Frontal cortex (tissue), 3 donors: ENCODE measurements at regions not wholly inside any gene's neighbourhood (a gene's known extent, or its start where the extent isn't known, plus 50 kb on each side); places are given as distances from the start of the nearest gene placed in this dataset.
"Not testable (repeated sequence)": the region's sequence is repeated elsewhere in the genome, so short reads cannot be mapped to it uniquely, and the experiment has no call there.

Experiments
- DNase-seq, 2 donors: peaks; one replicate each; pipeline ENCODE4 v3.0.0; 2012; ENCODE audit warnings: low spot score in 2 of 2
- FAIRE-seq: peaks from 2 replicates; lab custom pipeline; 2012; peaks lifted over from hg19 to GRCh38; lab: Jason Lieb, UNC
- donor health status: control.
- donor health status: control.
- donor health status: control.

DNA sequence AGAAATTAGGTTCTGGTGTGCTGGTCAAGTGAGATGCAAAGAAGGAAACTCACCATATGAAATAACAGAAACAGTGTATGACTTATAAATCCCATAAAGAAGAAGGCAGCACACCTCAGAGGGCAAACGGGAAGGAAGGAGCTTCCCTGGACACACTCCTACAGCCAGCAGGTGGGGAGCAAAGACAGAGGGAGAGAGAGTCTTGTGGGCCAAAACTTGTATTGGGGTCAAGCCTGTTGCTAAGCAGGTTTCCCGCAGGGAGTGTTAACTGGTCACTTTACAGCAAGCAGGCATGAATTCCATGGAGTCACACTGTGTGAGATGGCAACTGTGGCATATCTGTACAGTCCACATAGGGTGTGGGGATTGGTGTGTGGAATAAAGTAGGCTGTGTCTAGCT, 222.9 kb upstream of the NDN start:
- FAIRE-seq, result no peak
- DNase-seq, result no peak

DNA sequence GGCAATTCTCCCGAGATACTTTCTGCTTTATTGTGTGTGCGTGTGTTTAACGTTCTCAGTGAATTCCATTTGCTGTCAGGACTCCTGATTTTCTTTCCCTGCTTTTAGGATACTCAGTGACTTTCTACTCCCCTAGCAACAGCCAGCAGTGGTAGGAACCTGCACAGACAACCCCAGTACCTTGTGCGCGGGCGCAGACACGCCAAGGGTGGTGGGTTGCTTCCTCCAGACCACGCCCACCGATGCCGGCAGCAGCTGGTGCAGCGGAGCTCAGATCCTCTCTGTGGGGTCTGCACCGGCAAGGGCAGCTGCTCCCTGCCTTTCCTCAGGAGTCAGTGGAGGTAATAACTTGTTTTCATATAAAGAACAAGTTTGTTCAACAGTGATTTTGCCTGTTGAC, 225.1 kb upstream of the NDN start:
- no peak for FAIRE-seq
- no peak for DNase-seq

DNA sequence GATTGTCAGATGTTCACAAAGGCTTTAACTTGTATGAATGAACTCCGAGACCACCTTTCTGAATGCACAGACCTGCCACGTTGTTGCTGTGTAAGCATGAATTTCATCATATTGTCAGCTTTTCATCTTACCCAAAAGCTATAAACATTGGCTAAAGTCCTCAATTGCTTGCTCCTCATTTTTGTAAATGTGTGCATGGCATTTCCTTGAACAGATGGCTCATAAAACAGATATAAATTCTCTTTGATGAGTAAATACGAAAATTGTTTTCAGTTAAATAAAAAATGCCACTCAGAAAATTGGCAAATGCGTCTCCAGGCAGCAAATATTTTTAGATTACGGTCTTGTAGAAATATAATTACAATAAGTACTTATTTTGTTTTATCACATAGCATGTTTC, 226.0 kb upstream of the NDN start:
- no peak for DNase-seq
- no peak for FAIRE-seq

DNA sequence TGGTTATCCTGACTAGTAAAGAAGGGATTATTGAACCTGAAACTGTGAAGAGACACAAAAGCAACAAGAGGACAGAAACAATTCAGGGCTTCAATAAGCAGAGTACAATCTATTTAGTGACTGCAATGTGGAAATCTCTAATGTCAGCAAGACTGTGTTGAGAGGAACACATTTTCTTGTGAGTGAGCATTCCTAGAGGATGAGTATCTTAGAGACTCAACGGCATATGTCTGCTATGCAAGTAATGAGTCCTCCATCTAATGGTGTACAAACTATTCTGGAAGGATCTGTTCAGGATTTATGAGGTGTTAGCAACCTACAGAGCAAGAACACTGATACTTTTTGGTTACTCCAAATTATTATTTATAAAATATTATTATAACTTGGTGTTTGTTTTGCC, 226.5 kb upstream of the NDN start:
- DNase-seq (no peak), FAIRE-seq (no peak)

DNA sequence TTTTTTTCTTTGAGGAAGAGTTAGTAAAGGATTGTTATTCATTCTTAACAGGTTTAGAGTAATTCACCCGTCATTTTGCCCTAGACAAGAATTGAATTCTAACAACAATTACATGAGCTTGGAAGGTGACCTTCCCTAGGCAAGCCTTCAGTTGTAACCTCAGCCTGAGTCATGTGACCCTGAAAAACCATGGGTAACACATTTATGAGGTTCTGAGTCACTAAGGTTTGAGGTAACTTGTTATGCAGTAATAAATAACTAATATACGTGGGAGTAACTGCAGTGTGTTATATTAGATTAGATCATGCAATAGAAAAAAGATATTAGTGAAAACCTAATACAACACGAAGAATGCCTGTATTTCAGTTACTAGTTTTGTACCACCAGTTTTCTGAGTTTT, 237.6 kb upstream of the NDN start:
- DNase-seq (no peak), FAIRE-seq (no peak)

DNA sequence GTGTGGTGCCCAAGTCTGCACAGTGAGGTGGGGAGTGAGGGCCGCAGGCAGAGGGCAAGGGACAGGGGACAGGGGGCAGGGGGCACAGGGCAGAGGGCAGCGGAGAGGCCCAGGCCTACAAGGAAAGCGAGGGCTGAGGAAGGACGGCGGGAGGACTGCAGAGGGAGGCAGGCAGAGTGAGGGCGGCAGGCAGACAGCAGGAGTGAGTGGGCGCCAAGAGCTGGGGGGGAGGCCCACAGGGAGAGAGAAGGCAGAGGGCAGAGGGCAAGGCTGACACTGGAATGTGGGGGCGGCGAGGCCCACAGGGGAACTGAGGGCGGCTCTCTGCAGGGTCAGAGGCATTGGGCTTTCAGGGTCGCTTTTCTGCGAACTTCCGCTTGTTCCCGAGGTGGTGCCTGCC, 267.8 kb upstream of the NDN start:
- no peak for DNase-seq
- FAIRE-seq, result no peak

DNA sequence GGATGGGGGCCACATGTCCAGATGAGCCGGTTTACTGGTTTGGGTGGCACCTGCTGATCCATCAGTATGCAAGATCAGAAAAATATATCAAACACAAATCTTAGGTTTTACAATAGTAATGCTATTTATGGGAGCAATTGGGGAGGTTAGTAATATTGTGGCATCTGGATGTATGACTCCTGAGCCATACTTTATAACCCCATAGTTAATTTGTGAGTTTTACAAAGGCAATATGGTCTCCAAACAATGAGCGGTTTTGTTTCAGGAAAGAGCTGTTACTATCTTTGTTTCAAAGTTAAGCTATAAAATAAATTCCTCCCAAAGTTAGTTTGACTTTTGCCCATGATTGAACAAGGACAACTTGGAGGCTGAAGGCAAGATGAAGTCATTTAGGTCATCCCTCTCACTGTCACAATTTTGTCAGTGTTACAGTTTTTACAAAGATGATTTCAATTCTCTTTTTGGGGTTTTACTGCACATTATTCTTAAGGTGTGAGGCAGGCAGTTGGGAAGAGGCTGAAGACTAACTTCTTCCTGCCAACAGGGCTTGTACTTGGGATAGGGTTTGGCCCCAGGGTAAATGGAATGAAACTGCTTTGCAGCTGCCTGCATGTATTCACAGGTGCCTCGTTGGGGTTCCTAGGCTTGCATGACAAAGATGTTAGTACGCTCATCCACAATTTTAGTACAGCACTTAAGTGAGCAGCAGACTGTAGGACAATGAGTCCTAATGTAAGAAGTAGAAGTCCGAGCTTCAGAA, 296.6 kb upstream of the NDN start:
- no peak for FAIRE-seq
- DNase-seq, result no peak

DNA sequence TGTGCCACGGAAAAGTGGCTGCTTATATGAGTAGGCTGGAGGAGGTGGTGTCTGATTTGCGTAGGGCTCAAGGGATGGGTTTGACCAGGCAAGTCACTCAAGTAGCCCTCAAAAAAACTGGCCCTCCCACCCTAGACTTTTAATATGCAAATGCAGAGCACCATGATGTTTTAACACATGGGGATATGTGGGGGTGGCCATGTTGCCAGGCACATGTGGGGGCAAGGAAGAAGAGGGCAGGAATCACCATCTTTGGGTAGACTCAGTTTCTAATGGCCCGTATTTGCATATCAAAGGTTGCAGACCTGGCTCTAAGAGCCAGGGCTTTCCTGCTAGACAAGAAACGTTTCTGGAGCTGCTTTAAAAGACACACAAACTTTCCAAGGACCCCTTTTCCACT, 307.2 kb upstream of the NDN start:
- FAIRE-seq, result no peak
- DNase-seq, result no peak

DNA sequence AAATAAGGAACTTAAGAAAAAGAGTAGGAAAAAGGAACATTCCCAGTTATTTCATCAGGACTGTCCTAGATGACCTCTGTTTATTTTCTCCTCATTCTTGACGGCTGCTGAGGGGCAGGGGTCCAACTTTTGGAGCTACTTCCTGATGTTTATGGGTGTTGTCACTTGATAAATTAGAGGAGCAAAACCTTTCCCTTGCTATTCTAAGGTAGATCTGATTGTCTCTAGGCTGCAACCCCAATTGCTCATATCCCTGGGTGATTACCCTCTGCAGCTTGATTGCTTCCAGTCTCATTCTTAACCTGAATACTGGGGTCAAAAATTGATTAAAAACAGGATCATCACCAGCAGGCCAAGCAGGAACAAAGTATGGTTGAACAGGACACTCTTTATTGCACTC, 311.0 kb upstream of the NDN start:
- DNase-seq (no peak), FAIRE-seq (no peak)

DNA sequence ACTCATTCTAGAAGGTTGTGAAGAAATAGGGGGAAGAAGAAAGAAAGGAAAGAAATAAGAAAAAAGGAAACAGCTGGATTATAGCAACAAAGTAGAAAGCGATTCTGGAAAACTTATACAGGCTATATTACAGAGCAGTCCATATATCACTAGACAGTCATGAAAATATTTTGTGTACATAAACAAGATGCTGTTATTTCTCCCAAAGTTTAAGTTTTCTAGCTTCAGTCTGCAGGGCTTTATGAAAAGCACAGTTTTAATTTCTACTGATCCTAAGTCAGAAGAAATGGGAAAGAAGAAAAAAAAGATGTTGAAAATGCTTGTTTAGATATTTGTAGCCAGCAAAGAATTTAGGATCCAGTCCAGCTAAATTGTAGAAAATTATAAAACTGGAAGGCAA, 321.4 kb upstream of the NDN start:
- no peak for DNase-seq
- FAIRE-seq, result no peak

DNA sequence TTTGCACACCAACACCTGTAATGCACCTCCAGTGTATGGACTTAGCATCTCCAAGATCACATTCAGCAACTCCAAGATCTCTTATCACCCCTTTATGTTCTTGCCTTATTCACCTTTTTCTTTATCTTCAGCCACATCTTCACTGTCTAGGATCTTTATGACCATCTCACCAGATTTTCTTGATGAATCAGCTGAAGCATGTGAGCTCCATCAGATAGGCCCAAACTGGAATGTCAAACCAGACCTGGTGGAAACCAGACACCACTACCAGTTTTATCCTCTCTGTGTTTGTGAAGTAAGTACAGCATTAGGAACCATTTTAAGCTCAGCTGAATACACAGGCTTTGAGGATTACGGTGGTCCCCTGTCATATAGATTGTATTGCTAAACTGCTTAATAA, 330.4 kb upstream of the NDN start:
- FAIRE-seq (no peak), DNase-seq (no peak)

DNA sequence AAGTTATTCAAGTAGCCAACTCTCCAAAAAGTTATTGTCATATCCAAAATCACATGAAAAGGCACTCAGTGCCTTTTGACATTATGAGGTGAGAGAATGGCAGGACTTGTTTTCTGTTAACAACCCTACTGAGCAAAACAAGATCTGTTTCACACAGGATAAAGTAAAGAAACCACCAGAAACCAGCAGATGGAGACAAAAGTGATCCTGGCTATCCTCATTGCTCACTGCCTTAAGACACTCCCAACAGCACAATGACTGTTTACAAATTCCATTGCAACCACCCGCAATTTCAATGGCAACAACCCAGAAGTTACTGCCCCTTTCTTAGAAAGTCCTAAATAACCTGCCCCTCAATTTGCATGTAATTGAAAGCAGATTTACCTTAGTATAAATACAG, 352.6 kb upstream of the NDN start:
- no peak for DNase-seq
- FAIRE-seq, result no peak

DNA sequence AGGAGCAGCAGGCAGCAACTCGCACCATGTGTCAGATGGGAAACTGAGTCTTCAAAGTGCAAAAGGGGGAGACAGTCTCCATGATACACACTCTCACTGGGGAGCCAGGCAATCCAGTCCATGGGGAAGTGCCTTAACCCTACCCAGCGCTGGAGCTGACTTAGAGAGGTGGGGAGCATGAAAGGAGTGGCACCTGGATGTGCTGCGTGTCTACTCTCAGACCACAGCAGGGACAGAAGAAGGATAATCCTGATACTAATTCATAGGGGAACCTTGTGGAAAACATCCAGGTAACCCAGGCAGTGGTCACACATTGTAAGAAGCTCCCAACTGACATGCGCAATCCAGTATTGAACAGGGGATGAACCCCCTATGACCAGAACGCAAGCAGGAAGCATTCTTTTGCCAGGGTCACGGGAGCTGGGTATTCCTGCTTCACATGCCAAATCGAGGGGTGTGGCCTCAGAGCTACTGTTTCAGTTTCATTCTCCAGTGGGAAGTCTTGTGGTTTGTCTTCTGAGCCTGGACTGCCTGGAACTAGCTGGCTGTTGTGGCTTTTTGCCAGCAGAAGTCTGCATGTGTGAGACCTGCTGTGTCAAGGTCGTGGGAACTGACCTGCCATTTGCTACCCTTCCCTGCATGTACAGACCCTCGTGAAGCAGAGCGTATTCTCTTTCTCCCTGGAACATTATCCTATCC, 367.6 kb upstream of the NDN start:
- no peak for FAIRE-seq

DNA sequence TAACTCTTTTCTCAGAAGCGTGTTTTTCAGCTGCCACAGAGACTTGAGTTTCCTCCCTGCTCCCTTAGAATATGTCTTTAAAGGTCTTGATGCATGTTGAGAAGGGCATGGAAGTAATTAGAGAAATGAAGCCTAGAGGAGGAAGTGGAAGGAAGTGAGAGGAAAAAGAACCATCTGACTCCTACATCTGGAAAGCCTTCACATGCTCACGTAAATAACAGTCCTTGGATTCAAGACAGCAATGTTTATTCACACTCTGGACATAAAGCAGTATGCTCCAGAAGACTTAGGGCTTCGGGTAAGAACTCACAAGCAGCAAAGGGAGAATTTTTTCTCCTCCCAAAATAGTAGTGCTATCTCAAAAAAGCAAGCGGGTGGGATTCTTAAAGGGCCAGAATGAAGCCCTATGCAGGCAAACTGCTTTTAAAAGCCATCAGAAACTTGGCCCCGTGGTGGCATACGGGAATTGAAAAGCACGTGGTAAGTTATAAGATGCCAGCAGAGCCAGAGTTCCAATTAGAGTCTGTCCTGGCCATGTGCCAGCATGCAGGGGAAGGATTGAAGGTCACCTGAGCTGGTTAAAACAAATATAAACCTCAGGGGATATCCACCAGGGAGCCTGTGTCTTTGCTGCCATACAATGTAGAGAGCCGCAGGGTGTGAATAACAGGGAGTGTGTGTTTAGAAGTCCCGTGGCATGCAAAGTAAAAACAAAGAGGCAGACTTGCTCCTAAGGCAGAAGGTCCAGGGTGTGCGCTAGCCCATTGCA, 380.8 kb upstream of the NDN start:
- FAIRE-seq, result no peak

More for the DNA sequence above, 367.6 kb upstream of the NDN start:
- no peak for DNase-seq

DNA sequence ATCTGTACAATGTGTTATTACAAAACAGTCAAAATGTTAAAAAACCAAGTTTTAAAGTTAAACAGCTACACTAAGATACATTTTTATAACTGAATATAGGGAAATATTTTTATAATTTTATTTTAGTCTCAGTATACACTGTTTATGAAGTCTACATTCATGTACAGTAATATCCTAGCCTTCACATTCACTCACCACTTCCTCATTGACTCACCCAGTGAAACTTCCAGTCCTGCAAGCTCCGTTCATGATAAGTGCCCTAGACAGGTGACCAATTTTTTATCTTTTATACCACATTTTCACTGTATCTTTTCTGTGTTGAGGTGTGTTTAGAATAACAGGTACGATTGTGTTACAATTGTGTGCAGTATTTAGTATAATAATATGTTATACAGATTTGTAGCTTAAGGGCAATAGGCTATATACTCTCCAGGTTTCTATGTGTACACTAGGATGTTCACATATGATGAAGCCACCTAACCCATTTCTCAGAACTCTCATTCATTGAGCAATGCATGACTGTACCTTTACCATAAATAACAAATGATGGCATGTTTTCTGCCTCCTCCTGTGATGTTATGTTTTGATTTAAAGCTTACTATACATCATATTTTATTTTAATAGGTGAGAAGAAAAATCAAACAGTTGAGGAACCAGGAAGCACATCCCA, 388.4 kb upstream of the NDN start:
- DNase-seq, result no peak
- no peak for FAIRE-seq

More for the DNA sequence above, 380.8 kb upstream of the NDN start:
- DNase-seq, result no peak

DNA sequence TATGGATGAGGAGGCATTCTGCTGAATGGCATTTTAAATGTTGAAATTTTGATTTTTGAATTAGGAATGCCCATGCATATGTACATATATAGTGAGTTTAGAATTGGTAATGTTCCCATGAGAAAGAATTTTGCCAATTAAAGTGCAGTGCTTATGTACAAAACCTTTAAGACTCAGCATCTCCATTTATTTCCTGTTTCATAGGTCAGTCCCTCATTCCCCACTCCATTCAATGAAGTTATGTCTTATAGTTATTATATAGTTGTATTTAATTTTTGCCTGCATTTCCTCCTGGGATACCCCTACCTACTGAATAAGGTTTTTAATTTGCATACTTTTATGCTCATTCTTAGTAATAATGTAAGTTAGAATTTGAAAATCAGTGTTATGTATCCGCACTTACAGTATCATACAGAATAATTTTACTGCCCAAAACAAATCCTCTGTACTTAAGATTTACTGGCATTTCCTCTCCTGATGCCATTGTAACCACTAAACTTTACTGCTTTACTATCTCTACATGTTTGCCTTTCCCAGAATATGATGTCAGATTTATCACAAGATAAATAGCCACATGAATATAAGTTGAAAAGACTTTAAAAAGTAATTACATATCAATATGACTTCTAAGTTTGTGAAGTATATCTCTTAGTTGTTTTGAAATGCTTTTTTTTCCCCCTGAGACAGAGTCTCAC, 389.1 kb upstream of the NDN start:
- FAIRE-seq, result no peak
- no peak for DNase-seq

DNA sequence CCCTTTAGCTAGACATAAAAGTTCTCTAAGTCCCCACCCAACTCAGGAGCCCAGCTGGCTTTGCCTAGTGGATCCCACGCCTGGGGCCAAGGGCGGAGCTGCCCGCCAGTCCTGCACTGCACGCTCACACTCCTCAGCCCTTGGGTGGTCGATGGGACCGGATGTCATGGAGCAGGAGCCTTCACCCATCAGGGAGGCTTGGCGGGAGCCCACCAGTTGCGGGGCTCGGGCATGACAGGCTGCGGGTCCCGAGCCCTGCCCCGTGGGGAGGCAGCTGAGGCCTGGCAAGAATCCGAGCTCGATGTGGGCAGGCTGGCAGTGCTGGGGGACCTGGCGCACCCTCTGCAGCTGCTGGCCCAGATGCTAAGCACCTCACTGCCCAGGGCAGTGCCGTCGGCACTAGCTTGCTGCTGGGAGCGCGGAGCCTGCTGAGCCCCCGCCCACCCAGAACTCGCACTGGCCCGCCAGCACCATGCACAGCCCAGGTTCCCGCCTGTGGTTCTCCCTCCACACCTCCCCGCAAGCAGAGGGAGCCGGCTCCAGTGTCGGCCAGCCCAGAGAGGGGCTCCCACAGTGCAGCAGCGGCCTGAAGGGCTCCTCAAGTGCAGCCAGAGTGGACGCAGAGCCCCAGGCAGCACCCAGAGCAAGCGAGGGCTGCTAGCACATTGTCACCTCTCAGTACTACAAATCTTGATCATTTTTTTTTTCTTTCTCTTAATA, 391.4 kb upstream of the NDN start:
- DNase-seq, result no peak
- FAIRE-seq, result no peak

DNA sequence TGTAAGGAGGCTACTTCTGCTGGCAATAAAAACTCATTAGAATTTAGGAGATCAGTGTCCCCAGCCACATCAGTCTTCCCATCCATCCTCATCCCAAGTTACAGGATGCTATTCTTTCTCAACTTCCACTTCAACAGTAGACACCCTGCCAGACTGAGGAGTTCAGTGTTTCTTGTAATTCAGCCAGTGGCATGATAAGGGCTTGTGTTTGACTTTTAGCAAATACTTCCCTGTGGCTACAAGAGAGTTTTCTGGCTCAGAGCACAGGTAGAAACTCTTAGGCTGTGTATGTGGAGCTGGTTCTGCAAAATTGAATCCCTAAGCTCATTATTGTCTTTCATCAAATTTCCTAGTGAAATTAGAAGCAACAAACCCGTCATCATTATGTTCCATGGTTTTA, 401.8 kb upstream of the NDN start:
- not testable (repeated sequence) for DNase-seq, FAIRE-seq

DNA sequence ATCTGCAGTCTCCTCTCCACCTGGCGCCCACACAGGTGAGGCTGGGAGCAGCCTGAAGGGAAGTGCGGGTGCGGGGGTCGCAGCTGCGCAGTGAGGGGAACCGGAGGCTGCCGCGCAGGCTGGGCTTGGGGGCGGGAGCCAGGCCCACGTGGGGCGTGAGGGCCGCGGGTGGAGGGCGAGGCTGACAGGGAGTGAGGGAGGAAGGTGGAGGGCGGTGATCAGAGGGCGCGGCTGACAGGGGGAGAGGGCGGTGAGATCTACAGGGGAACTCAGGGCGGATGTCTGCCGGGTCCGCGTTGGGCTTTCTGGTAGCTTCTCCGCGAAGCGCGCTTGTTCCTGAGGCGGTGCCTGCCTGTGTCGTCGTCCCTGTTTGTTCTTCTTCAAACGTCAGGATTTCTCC, 414.4 kb upstream of the NDN start:
- FAIRE-seq, DNase-seq: not testable (repeated sequence)
